Immature natural killer cell (primary cell): ENCODE measurements at regions not wholly inside any gene's neighbourhood (a gene's known extent, or its start where the extent isn't known, plus 50 kb on each side); places are given as distances from the start of the nearest gene placed in this dataset.
"Not testable (repeated sequence)": the region's sequence is repeated elsewhere in the genome, so short reads cannot be mapped to it uniquely, and the experiment has no call there.

Experiments
- DNase-seq, 3 donors: peaks; one replicate each; pipeline ENCODE4 v3.0.0; 2022; ENCODE audit warnings: mixed read lengths in 1 of 3
- H3K27ac Mint-ChIP-seq, 6 donors: one replicate each; pipeline ENCODE4 v1.8.0; 2020; ENCODE audit warnings: mixed read lengths in 6 of 6, mild to moderate bottlenecking in 5 of 6, inconsistent platforms in 4 of 6, moderate library complexity in 3 of 6
- H3K27me3 Mint-ChIP-seq, 3 donors: one replicate each; pipeline ENCODE4 v1.8.0; 2020 to 2021; ENCODE audit warnings: low read depth in 3 of 3, mild to moderate bottlenecking in 3 of 3, mixed read lengths in 3 of 3, moderate library complexity in 3 of 3, inconsistent platforms in 1 of 3
- H3K36me3 Mint-ChIP-seq, 3 donors: one replicate each; pipeline ENCODE4 v1.8.0; 2020; ENCODE audit warnings: mixed read lengths in 3 of 3, inconsistent platforms in 2 of 3, mild to moderate bottlenecking in 2 of 3
- H3K4me1 Mint-ChIP-seq, 2 donors: one replicate each; pipeline ENCODE4 v1.8.0; 2020; ENCODE audit warnings: inconsistent platforms in 2 of 2, mild to moderate bottlenecking in 2 of 2, mixed read lengths in 2 of 2, moderate library complexity in 1 of 2
- H3K4me3 Mint-ChIP-seq, 5 donors: one replicate each; pipeline ENCODE4 v1.8.0; 2020; ENCODE audit warnings: mild to moderate bottlenecking in 5 of 5, mixed read lengths in 5 of 5, inconsistent platforms in 3 of 5, moderate library complexity in 3 of 5
- H3K9me3 Mint-ChIP-seq, 6 donors: one replicate each; pipeline ENCODE4 v1.8.0; 2020; ENCODE audit warnings: mild to moderate bottlenecking in 6 of 6, mixed read lengths in 6 of 6, inconsistent platforms in 4 of 6, moderate library complexity in 3 of 6

GRCh38 chr10:106082865-106083264, 1081.6 kb downstream of the SORCS1 start:
- Mint-ChIP-seq H3K4me3 (no peak overlapping the region), H3K9me3 (peaks cover 5 to 38% (median 17%) of the 10 kb centered on the region in 6 donors), H3K27ac (no peak overlapping the region), H3K27me3 (no peaks in the 10 kb centered on the region), H3K36me3 (no peaks in the 10 kb centered on the region), H3K4me1 (no peaks in the 10 kb centered on the region)
- DNase-seq = no peak

DNA sequence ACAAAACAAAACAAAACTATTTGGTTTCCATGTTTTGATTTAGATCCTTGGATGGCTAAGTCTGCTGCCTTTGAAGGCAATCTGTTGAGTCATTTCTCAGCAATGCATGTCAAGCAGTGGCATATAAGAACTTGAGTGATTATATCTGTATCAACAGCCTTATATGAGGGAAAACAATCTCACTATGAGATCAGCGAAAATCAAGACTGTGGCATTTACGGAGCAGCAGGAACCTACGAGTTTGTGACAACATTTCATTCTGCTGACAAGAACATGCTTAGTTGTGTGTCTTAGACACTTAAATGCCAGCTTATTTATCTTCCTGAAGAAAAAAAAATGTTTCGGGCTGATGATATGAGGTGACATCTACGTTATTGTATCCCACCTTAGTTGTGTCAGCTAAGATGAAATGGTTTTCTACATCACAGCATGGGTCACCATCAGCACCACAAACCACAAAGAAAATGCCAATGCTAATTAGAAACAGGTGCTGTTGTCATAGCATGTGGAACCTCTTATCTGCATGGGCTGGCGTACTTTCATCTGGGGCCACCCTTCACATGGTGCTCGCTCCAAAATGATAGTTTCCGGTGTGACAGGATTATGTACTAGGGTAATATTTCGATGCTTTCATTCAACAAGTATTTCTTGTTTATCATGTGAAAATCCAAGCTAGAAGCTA, 1085.5 kb downstream of the SORCS1 start:
- Mint-ChIP-seq H3K9me3 (peaks cover 3 to 43% (median 21%) of the 10 kb centered on the region in 6 donors), H3K27me3 (peaks cover 0 to 2% (median 0%) of the 10 kb centered on the region in 3 donors), H3K4me3 (no peak overlapping the region), H3K36me3 (peaks cover 0 to 4% (median 0%) of the 10 kb centered on the region in 3 donors), H3K27ac (no peak overlapping the region), H3K4me1 (no peaks in the 10 kb centered on the region)
- DNase-seq = no peak

- peaks cover 3 to 57% (median 16%) of the 10 kb centered on the region in 6 donors for H3K9me3 Mint-ChIP-seq
- peaks cover 0 to 4% (median 0%) of the 10 kb centered on the region in 3 donors for H3K36me3 Mint-ChIP-seq
- no peak overlapping the region for H3K27ac Mint-ChIP-seq
- H3K4me3 Mint-ChIP-seq = no peak overlapping the region
- H3K27me3 Mint-ChIP-seq = peaks cover 0 to 2% (median 1%) of the 10 kb centered on the region in 3 donors
- H3K4me1 Mint-ChIP-seq = no peaks in the 10 kb centered on the region
- DNase-seq = no peak
Measured at GRCh38 chr10:106076496-106076895, 1088.0 kb downstream of the SORCS1 start.

- no peak overlapping the region for H3K27ac Mint-ChIP-seq
- no peaks in the 10 kb centered on the region for H3K4me1 Mint-ChIP-seq
- H3K4me3 Mint-ChIP-seq = no peak overlapping the region
- DNase-seq = no peak
- peaks cover 0 to 2% (median 0%) of the 10 kb centered on the region in 3 donors for H3K27me3 Mint-ChIP-seq
- peaks cover 1 to 29% (median 11%) of the 10 kb centered on the region in 6 donors for H3K9me3 Mint-ChIP-seq
- no peaks in the 10 kb centered on the region for H3K36me3 Mint-ChIP-seq
Measured at GRCh38 chr10:106053061-106053460, 1111.4 kb downstream of the SORCS1 start.

DNA sequence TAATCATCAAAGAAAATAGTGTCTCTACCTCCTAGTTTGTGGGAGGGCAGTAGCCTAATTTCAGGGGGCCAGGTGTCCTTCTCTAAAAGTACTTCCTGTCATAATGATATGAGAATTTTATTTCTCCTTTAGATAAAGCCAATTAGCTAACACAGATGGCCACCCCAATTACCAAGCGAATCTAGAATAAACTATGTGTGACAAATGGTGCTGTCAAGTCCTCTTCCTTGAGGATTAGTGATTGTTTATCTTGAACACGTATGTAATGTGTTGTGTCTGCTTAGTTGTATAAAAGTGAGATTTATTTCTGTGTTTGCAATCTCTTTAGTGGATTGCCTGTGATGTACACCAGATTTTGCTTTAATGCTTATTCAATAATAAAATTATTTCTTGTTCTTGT, 1120.0 kb downstream of the SORCS1 start:
- Mint-ChIP-seq H3K4me3 (no peak overlapping the region), H3K4me1 (no peaks in the 10 kb centered on the region), H3K36me3 (peaks cover 0 to 4% (median 0%) of the 10 kb centered on the region in 3 donors), H3K27ac (no peak overlapping the region), H3K9me3 (peaks cover 3 to 33% (median 12%) of the 10 kb centered on the region in 6 donors), H3K27me3 (no peaks in the 10 kb centered on the region)
- DNase-seq = no peak

- peaks cover 4 to 39% (median 14%) of the 10 kb centered on the region in 6 donors for H3K9me3 Mint-ChIP-seq
- no peaks in the 10 kb centered on the region for H3K27me3 Mint-ChIP-seq
- DNase-seq = no peak
Measured at GRCh38 chr10:106043863-106044262, 1120.6 kb downstream of the SORCS1 start.

DNA sequence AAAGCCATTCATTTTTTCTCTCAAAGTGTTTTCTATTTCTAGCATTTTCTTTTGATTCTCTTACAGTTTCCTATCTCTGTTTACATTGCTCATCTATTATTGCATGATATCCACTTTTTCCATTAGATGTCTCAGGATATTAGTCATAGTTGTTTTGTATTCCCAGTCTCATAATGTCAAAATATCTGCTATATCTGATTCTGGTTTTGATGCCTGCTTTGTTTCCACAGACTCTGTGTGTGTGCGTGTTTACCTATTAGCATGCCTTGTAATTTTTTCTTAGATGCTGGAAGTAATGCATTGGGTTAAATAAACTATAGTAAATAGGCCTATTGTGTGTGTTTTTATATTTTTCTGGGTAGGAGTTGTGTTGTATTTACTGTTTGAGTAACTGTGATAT, 1126.3 kb downstream of the SORCS1 start:
- Mint-ChIP-seq H3K27ac (no peak overlapping the region), H3K4me3 (no peak overlapping the region), H3K4me1 (no peaks in the 10 kb centered on the region), H3K36me3 (no peaks in the 10 kb centered on the region), H3K27me3 (no peaks in the 10 kb centered on the region), H3K9me3 (peaks cover 6 to 21% (median 9%) of the 10 kb centered on the region in 6 donors)
- DNase-seq = no peak

More at GRCh38 chr10:106043863-106044262, 1120.6 kb downstream of the SORCS1 start:
- Mint-ChIP-seq H3K36me3 (peaks cover 0 to 4% (median 0%) of the 10 kb centered on the region in 3 donors), H3K27ac (no peak overlapping the region), H3K4me3 (no peak overlapping the region), H3K4me1 (no peaks in the 10 kb centered on the region)

DNA sequence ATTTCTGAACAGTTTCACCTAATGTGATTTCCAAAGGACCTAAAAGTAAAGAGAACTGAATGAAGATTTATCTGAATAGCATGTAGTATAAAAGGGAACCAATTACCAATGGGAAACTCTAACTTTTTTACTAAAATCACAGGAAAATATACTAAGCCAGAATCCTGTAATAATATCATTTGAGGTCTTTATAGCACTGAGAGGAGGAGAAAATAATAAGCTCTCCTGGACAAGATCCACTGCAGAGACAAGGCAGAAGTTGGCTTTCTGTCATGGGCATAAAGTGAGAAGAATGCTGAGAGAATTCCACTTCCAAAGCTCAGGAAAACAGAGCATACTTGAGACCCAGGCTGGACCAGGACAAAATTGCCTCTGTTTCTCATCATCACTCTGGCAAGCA, 1131.4 kb downstream of the SORCS1 start:
- H3K27me3 Mint-ChIP-seq = peaks cover 0 to 4% (median 0%) of the 10 kb centered on the region in 3 donors
- no peaks in the 10 kb centered on the region for H3K36me3 Mint-ChIP-seq
- no peak overlapping the region for H3K4me3 Mint-ChIP-seq
- no peaks in the 10 kb centered on the region for H3K4me1 Mint-ChIP-seq
- DNase-seq = no peak
- H3K27ac Mint-ChIP-seq = no peak overlapping the region
- peaks cover 6 to 14% (median 9%) of the 10 kb centered on the region in 6 donors for H3K9me3 Mint-ChIP-seq

DNA sequence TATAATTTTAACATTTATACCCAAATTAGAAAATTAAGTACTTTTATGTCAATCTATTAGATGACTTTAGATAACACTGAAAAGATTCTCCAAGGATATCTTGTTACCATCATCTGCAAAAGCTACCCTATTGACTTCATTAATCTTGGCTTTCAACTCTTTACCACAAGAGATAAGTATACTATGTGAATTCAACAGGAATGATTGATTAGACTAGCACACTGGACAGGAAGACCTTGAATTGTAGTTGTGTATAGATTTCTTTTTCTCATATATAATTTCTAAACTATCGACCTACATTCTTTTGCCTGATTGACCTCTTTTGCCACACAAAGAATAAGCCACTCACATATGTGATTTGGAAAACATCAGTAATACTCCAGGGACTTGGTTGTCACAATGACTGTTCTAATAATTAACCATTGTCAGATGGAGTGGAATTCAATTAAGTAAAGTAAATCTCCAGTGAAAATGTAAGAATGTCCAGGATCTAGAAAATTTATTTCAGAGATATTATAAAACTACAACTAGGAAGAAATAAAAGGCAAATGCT, 1132.0 kb downstream of the SORCS1 start:
- Mint-ChIP-seq H3K9me3 (peaks cover 6 to 13% (median 9%) of the 10 kb centered on the region in 6 donors), H3K27me3 (peaks cover 0 to 4% (median 0%) of the 10 kb centered on the region in 3 donors), H3K4me3 (no peak overlapping the region)

GRCh38 chr10:106027240-106027639, 1137.3 kb downstream of the SORCS1 start:
- H3K4me3 Mint-ChIP-seq = no peak overlapping the region
- H3K36me3 Mint-ChIP-seq = no peaks in the 10 kb centered on the region
- H3K9me3 Mint-ChIP-seq = peaks cover 2 to 21% (median 8%) of the 10 kb centered on the region in 6 donors
- no peaks in the 10 kb centered on the region for H3K4me1 Mint-ChIP-seq
- no peak for DNase-seq
- H3K27ac Mint-ChIP-seq = no peak overlapping the region
- H3K27me3 Mint-ChIP-seq = peaks cover 0 to 4% (median 0%) of the 10 kb centered on the region in 3 donors

More for the DNA sequence above, 1132.0 kb downstream of the SORCS1 start:
- Mint-ChIP-seq H3K36me3 (no peaks in the 10 kb centered on the region), H3K27ac (no peak overlapping the region), H3K4me1 (no peaks in the 10 kb centered on the region)
- DNase-seq = no peak

GRCh38 chr10:106025208-106025811, 1139.2 kb downstream of the SORCS1 start:
- Mint-ChIP-seq H3K4me3 (no peak overlapping the region), H3K27me3 (peaks cover 0 to 3% (median 0%) of the 10 kb centered on the region in 3 donors), H3K27ac (no peak overlapping the region), H3K4me1 (no peaks in the 10 kb centered on the region), H3K36me3 (no peaks in the 10 kb centered on the region), H3K9me3 (peaks cover 3 to 19% (median 11%) of the 10 kb centered on the region in 6 donors)
- no peak for DNase-seq

- no peaks in the 10 kb centered on the region for H3K36me3 Mint-ChIP-seq
- DNase-seq = no peak
- no peak overlapping the region for H3K27ac Mint-ChIP-seq
- no peaks in the 10 kb centered on the region for H3K4me1 Mint-ChIP-seq
- no peak overlapping the region for H3K4me3 Mint-ChIP-seq
- H3K27me3 Mint-ChIP-seq = no peaks in the 10 kb centered on the region
- peaks cover under 1 to 17% (median 11%) of the 10 kb centered on the region in 6 donors for H3K9me3 Mint-ChIP-seq
Measured at GRCh38 chr10:106023329-106023728, 1141.2 kb downstream of the SORCS1 start.

DNA sequence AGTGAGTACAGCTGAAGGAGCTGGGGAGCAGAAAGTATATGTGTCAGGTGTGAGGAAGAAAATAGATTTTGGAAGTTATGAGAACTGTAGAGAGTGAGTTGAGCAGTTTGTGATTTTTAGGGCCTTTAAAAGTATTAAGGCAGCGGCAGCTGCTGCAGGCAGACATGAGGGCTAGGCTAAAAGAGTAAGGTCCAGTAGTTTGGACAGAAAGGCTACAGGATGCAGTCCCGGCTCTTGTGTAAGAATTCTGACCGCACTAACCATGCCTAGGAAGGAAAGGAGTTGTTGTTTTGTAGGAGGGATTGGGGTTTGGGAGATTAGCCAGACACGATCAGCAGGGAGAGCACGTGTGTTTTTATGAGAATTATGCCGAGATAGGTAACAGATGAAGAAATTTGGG, 1144.9 kb downstream of the SORCS1 start:
- H3K27ac Mint-ChIP-seq, H3K4me3 Mint-ChIP-seq, H3K36me3 Mint-ChIP-seq, H3K27me3 Mint-ChIP-seq, DNase-seq, H3K4me1 Mint-ChIP-seq: not testable (repeated sequence)
- H3K9me3 Mint-ChIP-seq = peaks cover 0 to 21% (median 13%) of the 10 kb centered on the region in 6 donors
